Stimulated activated CD4-positive, alpha-beta T cell treated with anti-CD3 and anti-CD28 coated beads, Interleukin-15, amount 100 ng/mL, for 1 hour (primary cell): ENCODE measurements at regions not wholly inside any gene's neighbourhood (a gene's known extent, or its start where the extent isn't known, plus 50 kb on each side); places are given as distances from the start of the nearest gene placed in this dataset.
A peak's percentile ranks its signal among the peaks of the same experiment; 100 is the strongest.

Experiments used
- DNase-seq, 2 donors: peaks; one replicate each; pipeline ENCODE4 v3.0.0-alpha.2; 2020; ENCODE audit warnings: low read depth in 1 of 2, low spot score in 1 of 2

DNA sequence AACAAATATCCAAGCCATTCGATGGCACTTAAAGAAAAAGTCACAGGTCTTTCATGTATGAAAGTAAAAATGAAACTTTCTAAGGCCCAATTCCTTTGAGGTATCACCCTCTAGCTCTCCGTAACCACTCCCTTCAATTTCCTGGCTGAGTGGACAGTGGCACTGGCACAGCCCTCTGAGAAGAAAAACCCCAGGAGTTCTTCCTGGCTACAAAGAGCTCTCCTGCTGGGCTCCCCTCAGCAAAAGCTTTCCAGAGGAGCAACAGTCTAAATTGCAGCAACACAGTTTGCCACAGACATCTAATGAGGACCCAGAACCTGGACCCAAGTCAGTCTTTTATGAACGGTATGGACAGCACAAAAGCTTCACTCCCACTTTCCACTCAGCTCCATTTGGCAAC is 71.8 kb downstream of the FUNDC1 start:
- DNase-seq: no peak

GRCh38 chrX:44462850-44463249 is 79.8 kb downstream of the FUNDC1 start:
- no peak for DNase-seq

DNA sequence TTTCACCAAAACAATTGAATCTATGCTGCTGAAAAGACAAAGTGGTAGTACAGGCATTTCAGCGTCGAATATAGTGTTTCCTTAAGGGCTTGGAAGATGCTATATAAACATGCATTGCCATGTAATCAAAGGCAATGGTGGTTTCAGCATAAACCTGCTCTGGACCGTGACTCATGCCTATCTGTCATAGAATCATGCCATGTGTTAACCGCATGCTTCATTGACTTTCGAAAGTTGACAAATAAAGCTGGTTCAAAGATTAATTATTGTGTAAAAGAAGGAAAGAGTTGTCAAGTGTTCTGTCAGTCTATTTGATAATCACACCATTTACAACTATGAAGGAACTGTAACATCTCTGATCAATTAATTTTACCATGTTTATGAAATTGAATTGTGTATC is 83.2 kb downstream of the FUNDC1 start:
- no peak for DNase-seq

DNA sequence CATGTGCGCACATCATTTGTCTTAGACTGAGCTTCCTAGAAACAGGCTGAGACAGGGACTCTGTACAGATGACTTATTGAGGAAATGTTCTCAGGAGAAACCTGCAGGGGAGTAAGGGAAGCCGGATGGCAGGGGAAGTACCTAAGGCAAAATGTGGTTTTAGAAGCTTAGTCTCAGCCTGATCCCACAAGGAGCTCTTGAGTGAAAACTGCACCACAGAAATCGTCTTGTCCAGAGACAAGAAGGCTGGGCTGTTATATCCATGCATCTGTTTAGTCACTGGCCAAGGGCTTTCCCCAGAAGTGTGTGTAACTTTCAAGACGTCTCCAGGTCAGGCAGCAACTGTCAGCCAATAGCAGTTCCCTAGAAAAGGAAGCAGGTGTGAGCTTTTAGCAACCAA is 86.0 kb downstream of the FUNDC1 start:
- no peak for DNase-seq

- no peak for DNase-seq
Observed at GRCh38 chrX:44451056-44451455, 91.6 kb downstream of the FUNDC1 start.

GRCh38 chrX:44447214-44447613 is 95.4 kb downstream of the FUNDC1 start:
- no peak for DNase-seq

GRCh38 chrX:44440006-44440405 is 96.5 kb upstream of the EFHC2 start:
- no peak for DNase-seq

GRCh38 chrX:44439242-44439794 is 95.8 kb upstream of the EFHC2 start:
- no peak for DNase-seq

- no peak for DNase-seq
Observed at GRCh38 chrX:44435047-44435446, 91.6 kb upstream of the EFHC2 start.

- no peak for DNase-seq
Observed at GRCh38 chrX:44433556-44433955, 90.1 kb upstream of the EFHC2 start.

GRCh38 chrX:44432641-44433040 is 89.2 kb upstream of the EFHC2 start:
- no peak for DNase-seq

DNA sequence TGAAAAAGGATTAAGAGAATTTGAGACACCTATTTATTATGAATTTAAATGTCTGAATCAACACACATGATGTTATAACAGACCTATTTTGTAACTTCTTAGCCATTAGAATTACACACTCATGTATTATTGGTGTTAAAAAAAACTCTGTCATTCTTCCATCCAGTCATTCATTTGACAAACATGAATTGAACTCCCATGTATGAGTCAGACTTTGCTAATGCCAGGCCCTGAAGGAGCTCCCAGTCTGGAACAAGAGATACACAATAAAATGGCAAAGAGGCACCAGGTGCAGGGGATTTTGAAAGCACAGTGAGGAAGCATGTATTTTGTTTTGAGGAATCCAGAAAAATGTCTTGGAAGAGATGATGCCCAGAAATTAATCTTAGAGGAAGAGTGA is 87.7 kb upstream of the EFHC2 start:
- no peak for DNase-seq

- DNase-seq: no peak
Observed at GRCh38 chrX:44428989-44429627, 85.6 kb upstream of the EFHC2 start.

DNA sequence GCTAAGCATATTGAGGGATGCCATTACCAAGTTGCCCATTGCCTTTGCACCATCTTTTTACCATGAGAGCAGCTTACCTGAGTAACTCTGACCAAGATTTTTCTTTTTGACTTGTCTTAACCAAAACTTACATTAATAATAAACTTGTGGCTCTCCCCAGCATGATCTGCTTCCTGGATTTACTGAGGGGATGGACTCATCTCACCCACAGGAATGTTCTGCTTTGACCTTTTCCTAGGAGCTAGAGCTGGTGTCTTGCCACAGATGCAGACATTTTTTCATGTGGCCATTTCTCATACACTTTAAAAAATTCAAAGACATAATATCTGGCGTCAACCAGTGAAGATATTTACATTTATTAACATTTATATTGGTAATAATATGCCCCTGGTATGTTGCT is 79.2 kb upstream of the EFHC2 start:
- no peak for DNase-seq

- no peak for DNase-seq
Observed at GRCh38 chrX:44415639-44416386, 72.3 kb upstream of the EFHC2 start.

- DNase-seq: no peak
Observed at GRCh38 chrX:44401151-44401550, 57.7 kb upstream of the EFHC2 start.

DNA sequence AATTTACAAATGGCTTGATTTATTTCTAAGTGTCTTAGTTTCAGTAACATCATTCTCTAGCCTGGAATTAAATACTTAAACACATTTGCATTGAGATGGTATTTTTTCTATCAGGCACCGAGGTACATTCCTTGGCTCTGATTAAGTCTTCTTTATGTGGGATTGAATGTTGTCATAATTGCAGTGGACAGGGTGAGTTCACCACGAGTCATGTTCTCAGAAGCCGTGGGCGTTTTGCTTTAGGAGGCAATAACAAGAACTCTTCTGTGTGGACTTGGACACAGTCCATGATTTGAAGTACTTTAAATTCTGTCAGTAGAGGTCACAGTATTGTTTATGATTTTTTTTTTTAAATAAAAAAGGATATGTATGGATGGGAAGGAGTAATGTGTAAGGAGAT is 57.1 kb upstream of the EFHC2 start:
- peak in 1 of 2 donors; percentile 0 for DNase-seq

- DNase-seq: no peak
Observed at GRCh38 chrX:44400161-44400560, 56.7 kb upstream of the EFHC2 start.
